HEK293 (cell line): ENCODE measurements at regions not wholly inside any gene's neighbourhood (a gene's known extent, or its start where the extent isn't known, plus 50 kb on each side); places are given as distances from the start of the nearest gene placed in this dataset.

Source experiments
- CTCF ChIA-PET: fragments of 350-600 bp; formaldehyde crosslinking; extraction: SDS; loops from one replicate; lab custom pipeline; 2021; ENCODE audit warnings: antibody characterized with exemption; lab: Yijun Ruan, JAX
- POLR2A ChIA-PET: fragments of 300-600 bp; formaldehyde crosslinking; extraction: SDS; loops from one replicate; lab custom pipeline; 2020; ENCODE audit warnings: antibody characterized with exemption, inconsistent platforms; lab: Yijun Ruan, JAX
- H3K27ac ChIP-seq: fragments of 200-500 bp; sonication (Bioruptor generic); 2 replicates; pipeline ENCODE4 v1.5.1; 2014; ENCODE audit warnings: low read depth, low read length, control low read depth, inconsistent platforms; ENCODE audit errors: extremely low read depth
- H3K36me3 ChIP-seq, 2 experiments: fragments of 200-500 bp in 1 of 2; sonication (Bioruptor generic) in 1 of 2; 1 replicate in 1 of 2; 2 replicates in 1 of 2; pipeline ENCODE4 v1.5.1; 2014 to 2017; ENCODE audit warnings: inconsistent platforms in 2 of 2, low read length in 2 of 2; ENCODE audit not compliant: control insufficient read depth in 2 of 2, insufficient read depth in 1 of 2
- H3K4me1 ChIP-seq: fragments of 200-500 bp; sonication (Bioruptor generic); 2 replicates; pipeline ENCODE4 v1.5.1; 2014; ENCODE audit warnings: mild to moderate bottlenecking, low read length, inconsistent platforms; ENCODE audit not compliant: control insufficient read depth, insufficient read depth
- H3K4me3 ChIP-seq: 2 replicates; pipeline ENCODE4 v1.5.1; 2011; ENCODE audit warnings: low read depth, mild to moderate bottlenecking, control low read depth, low read length, moderate library complexity
- H3K9me3 ChIP-seq: fragments of 200-500 bp; sonication (Bioruptor generic); 2 replicates; pipeline ENCODE4 v1.5.1; 2014; ENCODE audit warnings: low read depth, low read length, inconsistent platforms; ENCODE audit not compliant: control insufficient read depth, insufficient read depth
- GFI1B ChIP-seq: fragments of 450-650 bp; formaldehyde crosslinking; IDR thresholded peaks from 2 replicates; pipeline ENCODE4 v1.5.1; 2016; ENCODE audit warnings: missing biosample characterization, missing genetic modification characterization
- KLF9 ChIP-seq: fragments of 450-650 bp; formaldehyde crosslinking; IDR thresholded peaks from 2 replicates; pipeline ENCODE4 v1.5.1; 2016; ENCODE audit warnings: missing biosample characterization, missing genetic modification characterization, low read depth
- MZF1 ChIP-seq: fragments of 450-650 bp; formaldehyde crosslinking; IDR thresholded peaks from 2 replicates; pipeline ENCODE4 v1.5.1; 2017; ENCODE audit warnings: missing biosample characterization, missing genetic modification characterization, borderline replicate concordance
- REPIN1 ChIP-seq: fragments of 450-650 bp; formaldehyde crosslinking; IDR thresholded peaks from 2 replicates; pipeline ENCODE4 v1.5.1; 2017; ENCODE audit warnings: missing biosample characterization, missing genetic modification characterization, low read depth
- SETDB1 ChIP-seq: IDR thresholded peaks from one replicate; pipeline ENCODE4 v1.6.1; 2017; ENCODE audit warnings: mild to moderate bottlenecking, low read length, moderate library complexity, mixed read lengths; ENCODE audit not compliant: insufficient read length
- SP2 ChIP-seq: fragments of 450-650 bp; formaldehyde crosslinking; IDR thresholded peaks from 2 replicates; pipeline ENCODE4 v1.5.1; 2016; ENCODE audit warnings: missing biosample characterization, missing genetic modification characterization
- YY2 ChIP-seq: fragments of 450-650 bp; formaldehyde crosslinking; IDR thresholded peaks from 2 replicates; pipeline ENCODE4 v1.5.1; 2016; ENCODE audit warnings: missing biosample characterization, missing genetic modification characterization
- ZBTB17 ChIP-seq: fragments of 450-650 bp; formaldehyde crosslinking; IDR thresholded peaks from 2 replicates; pipeline ENCODE4 v1.5.1; 2016; ENCODE audit warnings: missing biosample characterization, missing genetic modification characterization
- ZFP69B ChIP-seq: fragments of 450-650 bp; formaldehyde crosslinking; IDR thresholded peaks from 2 replicates; pipeline ENCODE4 v1.5.1; 2016; ENCODE audit warnings: missing biosample characterization, missing genetic modification characterization
- ZNF132 ChIP-seq: fragments of 450-650 bp; formaldehyde crosslinking; IDR thresholded peaks from 2 replicates; pipeline ENCODE4 v1.5.1; 2017; ENCODE audit warnings: missing biosample characterization, missing genetic modification characterization, borderline replicate concordance
- ZNF133 ChIP-seq: fragments of 450-650 bp; formaldehyde crosslinking; IDR thresholded peaks from 2 replicates; pipeline ENCODE4 v1.5.1; 2016; ENCODE audit warnings: missing biosample characterization, missing genetic modification characterization
- ZNF19 ChIP-seq: fragments of 450-650 bp; formaldehyde crosslinking; IDR thresholded peaks from 2 replicates; pipeline ENCODE4; 2016; ENCODE audit warnings: missing biosample characterization, missing genetic modification characterization, low read depth
- ZNF302 ChIP-seq: fragments of 450-650 bp; formaldehyde crosslinking; IDR thresholded peaks from 2 replicates; pipeline ENCODE4 v1.5.1; 2016; ENCODE audit warnings: missing biosample characterization, missing genetic modification characterization, low read depth
- ZNF391 ChIP-seq: fragments of 450-650 bp; formaldehyde crosslinking; IDR thresholded peaks from 2 replicates; pipeline ENCODE4 v1.5.1; 2016; ENCODE audit warnings: low read depth, missing biosample characterization, missing genetic modification characterization, borderline replicate concordance
- ZNF416 ChIP-seq: fragments of 450-650 bp; formaldehyde crosslinking; IDR thresholded peaks from 2 replicates; pipeline ENCODE4 v1.5.1; 2016; ENCODE audit warnings: missing biosample characterization, missing genetic modification characterization
- ZNF596 ChIP-seq: fragments of 450-650 bp; IDR thresholded peaks from 2 replicates; pipeline ENCODE4 v1.5.0; 2018; ENCODE audit warnings: missing biosample characterization, mild to moderate bottlenecking, missing genetic modification characterization, moderate library complexity
- ZNF624 ChIP-seq: fragments of 450-650 bp; formaldehyde crosslinking; IDR thresholded peaks from 2 replicates; pipeline ENCODE4 v1.5.1; 2017; ENCODE audit warnings: missing biosample characterization, missing genetic modification characterization
- ZNF785 ChIP-seq: fragments of 450-650 bp; formaldehyde crosslinking; IDR thresholded peaks from 2 replicates; pipeline ENCODE4 v1.5.1; 2016; ENCODE audit warnings: missing biosample characterization, missing genetic modification characterization
- ZSCAN16 ChIP-seq: fragments of 450-650 bp; formaldehyde crosslinking; IDR thresholded peaks from 2 replicates; pipeline ENCODE4 v1.5.1; 2016; ENCODE audit warnings: missing biosample characterization, missing genetic modification characterization
- ZSCAN30 ChIP-seq: fragments of 450-650 bp; IDR thresholded peaks from 2 replicates; pipeline ENCODE4 v1.5.1; 2018; ENCODE audit warnings: missing biosample characterization, mild to moderate bottlenecking, missing genetic modification characterization, moderate library complexity
- TF ChIP-seq, protein P1 (sequence below): fragments of 450-650 bp; formaldehyde crosslinking; IDR thresholded peaks from 2 replicates; pipeline ENCODE4 v1.5.1; 2016; ENCODE audit warnings: missing biosample characterization, missing genetic modification characterization
- TF ChIP-seq, protein P2 (sequence below): fragments of 450-650 bp; formaldehyde crosslinking; IDR thresholded peaks from 2 replicates; pipeline ENCODE4 v1.5.1; 2016; ENCODE audit warnings: missing biosample characterization, missing genetic modification characterization
- TF ChIP-seq, protein P3 (sequence below): fragments of 450-650 bp; formaldehyde crosslinking; IDR thresholded peaks from 2 replicates; pipeline ENCODE4 v1.5.1; 2017; ENCODE audit warnings: missing biosample characterization, missing genetic modification characterization
- TF ChIP-seq, protein P4 (sequence below): fragments of 450-650 bp; formaldehyde crosslinking; IDR thresholded peaks from 2 replicates; pipeline ENCODE4 v1.5.1; 2016; ENCODE audit warnings: missing biosample characterization, missing genetic modification characterization

DNA sequence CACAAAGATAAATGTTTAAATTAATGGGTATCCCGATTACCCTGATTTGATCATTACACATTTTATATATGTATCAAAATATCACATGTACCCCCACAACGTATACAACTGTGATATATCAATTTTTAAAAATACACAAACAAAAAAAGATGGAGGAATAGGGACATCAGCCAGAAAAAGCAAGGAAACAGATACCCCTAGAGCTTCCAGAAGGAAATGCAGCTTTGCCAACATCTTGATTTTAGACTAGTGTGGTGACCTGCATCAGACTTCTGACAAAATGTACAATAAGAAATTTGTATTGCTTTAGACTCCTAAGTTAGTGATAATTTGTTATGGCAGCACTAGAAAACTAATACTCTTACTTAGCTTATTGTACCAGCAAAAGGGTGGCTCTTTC is 483.8 kb downstream of the TUSC7 start:
- no peaks in the 10 kb centered on the region for H3K4me1 ChIP-seq
- H3K27ac ChIP-seq: no peak overlapping the region
- no peaks in the 10 kb centered on the region for H3K9me3 ChIP-seq
- no peaks in the 10 kb centered on the region for H3K36me3 ChIP-seq
- TF ChIP-seq YY2 (tag by site-specific recombination) (no peak), ZNF785 (tag by site-specific recombination) (no peak), ZNF19 (no peak), ZNF416 (tag by site-specific recombination) (no peak), GFI1B (tag by site-specific recombination) (no peak), ZNF133 (tag by site-specific recombination) (no peak), SP2 (tag by site-specific recombination) (no peak), REPIN1 (tag by site-specific recombination) (no peak), ZNF302 (tag by site-specific recombination) (no peak), ZSCAN16 (tag by site-specific recombination) (no peak), ZNF132 (tag by site-specific recombination) (no peak)
- TF ChIP-seq, protein P1, sequence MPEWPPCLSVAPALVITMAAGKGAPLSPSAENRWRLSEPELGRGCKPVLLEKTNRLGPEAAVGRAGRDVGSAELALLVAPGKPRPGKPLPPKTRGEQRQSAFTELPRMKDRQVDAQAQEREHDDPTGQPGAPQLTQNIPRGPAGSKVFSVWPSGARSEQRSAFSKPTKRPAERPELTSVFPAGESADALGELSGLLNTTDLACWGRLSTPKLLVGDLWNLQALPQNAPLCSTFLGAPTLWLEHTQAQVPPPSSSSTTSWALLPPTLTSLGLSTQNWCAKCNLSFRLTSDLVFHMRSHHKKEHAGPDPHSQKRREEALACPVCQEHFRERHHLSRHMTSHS (tag by site-specific recombination): no peak
- TF ChIP-seq, protein P2, sequence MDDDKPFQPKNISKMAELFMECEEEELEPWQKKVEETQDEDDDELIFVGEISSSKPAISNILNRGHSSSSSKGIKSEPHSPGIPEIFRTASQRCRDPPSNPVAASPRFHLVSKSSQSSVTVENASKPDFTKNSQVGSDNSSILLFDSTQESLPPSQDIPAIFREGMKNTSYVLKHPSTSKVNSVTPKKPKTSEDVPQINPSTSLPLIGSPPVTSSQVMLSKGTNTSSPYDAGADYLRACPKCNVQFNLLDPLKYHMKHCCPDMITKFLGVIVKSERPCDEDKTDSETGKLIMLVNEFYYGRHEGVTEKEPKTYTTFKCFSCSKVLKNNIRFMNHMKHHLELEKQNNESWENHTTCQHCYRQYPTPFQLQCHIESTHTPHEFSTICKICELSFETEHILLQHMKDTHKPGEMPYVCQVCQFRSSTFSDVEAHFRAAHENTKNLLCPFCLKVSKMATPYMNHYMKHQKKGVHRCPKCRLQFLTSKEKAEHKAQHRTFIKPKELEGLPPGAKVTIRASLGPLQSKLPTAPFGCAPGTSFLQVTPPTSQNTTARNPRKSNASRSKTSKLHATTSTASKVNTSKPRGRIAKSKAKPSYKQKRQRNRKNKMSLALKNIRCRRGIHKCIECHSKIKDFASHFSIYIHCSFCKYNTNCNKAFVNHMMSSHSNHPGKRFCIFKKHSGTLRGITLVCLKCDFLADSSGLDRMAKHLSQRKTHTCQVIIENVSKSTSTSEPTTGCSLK: no peak
- no peak overlapping the region for H3K4me3 ChIP-seq
- ChIA-PET POLR2A (no interaction called here), CTCF (interaction anchor here (0.9 kb wide), 1 partner anchor 134 kb away, joined by 3 read pairs; no protein-coding TSS in a partner anchor)

DNA sequence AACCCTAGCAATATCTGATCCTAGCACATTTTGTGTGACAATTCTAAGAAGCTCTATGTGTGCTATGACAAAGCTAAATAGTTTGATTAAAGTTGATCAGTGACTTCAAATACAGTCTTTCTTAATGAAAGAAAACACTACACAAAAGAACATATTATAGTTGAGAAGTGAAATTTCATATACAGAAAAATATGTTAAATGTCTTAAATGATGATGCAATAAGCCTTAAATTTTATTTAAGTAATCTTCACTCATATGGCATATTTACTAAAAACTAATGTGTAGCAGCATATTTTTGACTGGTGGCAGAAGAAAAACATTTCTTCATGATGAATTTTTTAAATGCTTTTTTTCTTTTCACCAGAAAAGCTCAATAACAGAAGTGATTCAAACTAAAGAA is 485.5 kb downstream of the TUSC7 start:
- no peaks in the 10 kb centered on the region for H3K4me1 ChIP-seq
- H3K36me3 ChIP-seq: no peaks in the 10 kb centered on the region
- POLR2A ChIA-PET: no interaction called here
- CTCF ChIA-PET: no interaction called here
- no peaks in the 10 kb centered on the region for H3K9me3 ChIP-seq
- TF ChIP-seq ZNF391 (tag by site-specific recombination) (no peak), MZF1 (tag by site-specific recombination) (no peak), GFI1B (tag by site-specific recombination) (no peak), ZBTB17 (tag by site-specific recombination) (no peak), ZNF596 (no peak), ZSCAN30 (tag by site-specific recombination) (no peak), SETDB1 (no peak), ZNF785 (tag by site-specific recombination) (no peak), ZNF624 (tag by site-specific recombination) (no peak), ZFP69B (tag by site-specific recombination) (no peak), KLF9 (tag by site-specific recombination) (no peak), REPIN1 (tag by site-specific recombination) (no peak)
- TF ChIP-seq, protein P3, sequence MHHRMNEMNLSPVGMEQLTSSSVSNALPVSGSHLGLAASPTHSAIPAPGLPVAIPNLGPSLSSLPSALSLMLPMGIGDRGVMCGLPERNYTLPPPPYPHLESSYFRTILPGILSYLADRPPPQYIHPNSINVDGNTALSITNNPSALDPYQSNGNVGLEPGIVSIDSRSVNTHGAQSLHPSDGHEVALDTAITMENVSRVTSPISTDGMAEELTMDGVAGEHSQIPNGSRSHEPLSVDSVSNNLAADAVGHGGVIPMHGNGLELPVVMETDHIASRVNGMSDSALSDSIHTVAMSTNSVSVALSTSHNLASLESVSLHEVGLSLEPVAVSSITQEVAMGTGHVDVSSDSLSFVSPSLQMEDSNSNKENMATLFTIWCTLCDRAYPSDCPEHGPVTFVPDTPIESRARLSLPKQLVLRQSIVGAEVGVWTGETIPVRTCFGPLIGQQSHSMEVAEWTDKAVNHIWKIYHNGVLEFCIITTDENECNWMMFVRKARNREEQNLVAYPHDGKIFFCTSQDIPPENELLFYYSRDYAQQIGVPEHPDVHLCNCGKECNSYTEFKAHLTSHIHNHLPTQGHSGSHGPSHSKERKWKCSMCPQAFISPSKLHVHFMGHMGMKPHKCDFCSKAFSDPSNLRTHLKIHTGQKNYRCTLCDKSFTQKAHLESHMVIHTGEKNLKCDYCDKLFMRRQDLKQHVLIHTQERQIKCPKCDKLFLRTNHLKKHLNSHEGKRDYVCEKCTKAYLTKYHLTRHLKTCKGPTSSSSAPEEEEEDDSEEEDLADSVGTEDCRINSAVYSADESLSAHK (tag by site-specific recombination): no peak
- TF ChIP-seq, protein P4, sequence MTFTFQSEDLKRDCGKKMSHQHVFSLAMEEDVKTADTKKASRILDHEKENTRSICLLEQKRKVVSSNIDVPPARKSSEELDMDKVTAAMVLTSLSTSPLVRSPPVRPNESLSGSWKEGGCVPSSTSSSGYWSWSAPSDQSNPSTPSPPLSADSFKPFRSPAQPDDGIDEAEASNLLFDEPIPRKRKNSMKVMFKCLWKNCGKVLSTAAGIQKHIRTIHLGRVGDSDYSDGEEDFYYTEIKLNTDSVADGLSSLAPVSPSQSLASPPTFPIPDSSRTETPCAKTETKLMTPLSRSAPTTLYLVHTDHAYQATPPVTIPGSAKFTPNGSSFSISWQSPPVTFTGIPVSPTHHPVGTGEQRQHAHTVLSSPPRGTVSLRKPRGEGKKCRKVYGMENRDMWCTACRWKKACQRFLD (tag by site-specific recombination): no peak
- TF ChIP-seq, all 188 proteins: peak for 0
- no peak overlapping the region for H3K27ac ChIP-seq
- no peak overlapping the region for H3K4me3 ChIP-seq
